Astrocyte (in vitro differentiated cells and primary cell): ENCODE measurements at regions not wholly inside any gene's neighbourhood (a gene's known extent, or its start where the extent isn't known, plus 50 kb on each side); places are given as distances from the start of the nearest gene placed in this dataset.

Experiments used
- EZH2 ChIP-seq: IDR thresholded peaks from 2 replicates; pipeline ENCODE4 v1.6.1; 2012; ENCODE audit warnings: mild to moderate bottlenecking, low read length, inconsistent platforms; ENCODE audit not compliant: insufficient read depth
- TF ChIP-seq, protein P1 (sequence below): IDR thresholded peaks from 2 replicates; pipeline ENCODE4 v1.5.1; 2011; ENCODE audit warnings: low read depth, mild to moderate bottlenecking, inconsistent platforms, low read length, moderate library complexity; ENCODE audit not compliant: insufficient read depth

DNA sequence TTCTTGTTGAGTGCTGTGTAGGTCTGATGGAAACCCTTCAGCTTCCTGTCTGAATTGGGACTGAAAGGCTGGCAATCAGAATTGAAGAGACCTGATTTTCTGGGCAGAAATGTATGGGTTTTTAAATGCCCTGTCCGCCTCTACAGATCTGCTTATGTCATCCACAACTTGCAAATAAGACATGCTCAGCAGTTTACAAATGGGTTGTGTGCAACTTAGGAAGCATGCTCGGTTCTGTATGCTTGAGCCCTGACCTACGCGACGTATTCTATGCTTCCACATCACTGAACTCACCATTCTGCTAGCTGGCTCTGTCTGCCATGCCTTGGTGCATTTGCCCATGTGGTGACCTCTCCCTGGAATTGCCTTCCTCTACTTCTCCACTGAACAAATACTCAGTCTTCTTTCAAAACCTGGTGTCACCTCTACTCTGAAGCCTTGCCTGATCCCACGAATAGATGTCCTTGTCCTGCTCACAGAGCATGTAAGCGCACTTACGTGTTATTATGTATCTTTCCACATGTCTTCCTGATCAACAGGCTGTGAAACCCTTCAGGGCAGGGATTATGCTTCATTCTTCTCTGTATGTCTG, 194.2 kb downstream of the ERCC6L2 start:
- no peak for TF ChIP-seq EZH2
- TF ChIP-seq, protein P1, sequence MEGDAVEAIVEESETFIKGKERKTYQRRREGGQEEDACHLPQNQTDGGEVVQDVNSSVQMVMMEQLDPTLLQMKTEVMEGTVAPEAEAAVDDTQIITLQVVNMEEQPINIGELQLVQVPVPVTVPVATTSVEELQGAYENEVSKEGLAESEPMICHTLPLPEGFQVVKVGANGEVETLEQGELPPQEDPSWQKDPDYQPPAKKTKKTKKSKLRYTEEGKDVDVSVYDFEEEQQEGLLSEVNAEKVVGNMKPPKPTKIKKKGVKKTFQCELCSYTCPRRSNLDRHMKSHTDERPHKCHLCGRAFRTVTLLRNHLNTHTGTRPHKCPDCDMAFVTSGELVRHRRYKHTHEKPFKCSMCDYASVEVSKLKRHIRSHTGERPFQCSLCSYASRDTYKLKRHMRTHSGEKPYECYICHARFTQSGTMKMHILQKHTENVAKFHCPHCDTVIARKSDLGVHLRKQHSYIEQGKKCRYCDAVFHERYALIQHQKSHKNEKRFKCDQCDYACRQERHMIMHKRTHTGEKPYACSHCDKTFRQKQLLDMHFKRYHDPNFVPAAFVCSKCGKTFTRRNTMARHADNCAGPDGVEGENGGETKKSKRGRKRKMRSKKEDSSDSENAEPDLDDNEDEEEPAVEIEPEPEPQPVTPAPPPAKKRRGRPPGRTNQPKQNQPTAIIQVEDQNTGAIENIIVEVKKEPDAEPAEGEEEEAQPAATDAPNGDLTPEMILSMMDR, result no peak
